ENCODE measurements at regions not wholly inside any gene's neighbourhood (a gene's known extent, or its start where the extent isn't known, plus 50 kb on each side); places are given as distances from the start of the nearest gene placed in this dataset.

GRCh38 chr9:103323699-103324098 is 328.6 kb downstream of the CYLC2 start (continued):
- TF ChIP-seq CHD7 (IDR thresholded peaks at IDR 0.05; ENCODE audit: insufficient replicate concordance, low read length) (no peak), SAP30 (IDR thresholded peaks at IDR 0.05; ENCODE audit: insufficient read depth, insufficient replicate concordance, low read length) (no peak), SIX5 (IDR thresholded peaks at IDR 0.05; ENCODE audit: low read depth, low read length) (no peak)
